ENCODE measurements at regions not wholly inside any gene's neighbourhood (a gene's known extent, or its start where the extent isn't known, plus 50 kb on each side); places are given as distances from the start of the nearest gene placed in this dataset.
"Not testable (repeated sequence)": the region's sequence is repeated elsewhere in the genome, so short reads cannot be mapped to it uniquely, and the experiment has no call there.

DNA sequence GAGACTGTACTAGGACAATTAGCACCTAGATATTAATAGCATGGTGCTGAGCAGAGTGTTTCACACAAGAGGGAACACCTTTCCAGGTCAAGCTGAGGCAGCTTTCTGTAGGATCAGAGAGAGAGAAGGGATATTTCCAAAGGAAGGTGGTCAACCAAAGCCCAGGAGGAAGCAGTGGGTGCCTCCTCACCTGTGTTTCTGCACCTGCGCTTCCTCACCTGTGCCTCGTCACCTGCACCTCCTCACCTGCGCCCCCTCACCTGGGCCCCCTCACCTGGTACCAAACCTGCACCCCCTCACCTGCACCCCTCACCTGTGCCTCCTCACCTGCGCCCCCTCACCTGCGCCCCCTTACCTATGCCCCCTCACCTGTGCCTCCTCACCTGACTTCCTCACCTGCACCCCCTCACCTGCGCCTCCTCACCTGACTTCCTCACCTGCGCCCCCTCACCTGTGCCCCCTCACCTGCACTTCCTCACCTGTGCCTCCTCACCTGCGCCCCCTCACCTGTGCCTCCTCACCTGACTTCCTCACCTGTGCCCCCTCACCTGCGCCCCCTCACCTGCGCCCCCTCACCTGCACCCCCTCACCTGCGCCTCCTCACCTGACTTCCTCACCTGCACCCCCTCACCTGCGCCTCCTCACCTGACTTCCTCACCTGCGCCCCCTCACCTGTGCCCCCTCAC, 67.9 kb downstream of the TTLL2 start:
- DNase-seq = no peak

DNA sequence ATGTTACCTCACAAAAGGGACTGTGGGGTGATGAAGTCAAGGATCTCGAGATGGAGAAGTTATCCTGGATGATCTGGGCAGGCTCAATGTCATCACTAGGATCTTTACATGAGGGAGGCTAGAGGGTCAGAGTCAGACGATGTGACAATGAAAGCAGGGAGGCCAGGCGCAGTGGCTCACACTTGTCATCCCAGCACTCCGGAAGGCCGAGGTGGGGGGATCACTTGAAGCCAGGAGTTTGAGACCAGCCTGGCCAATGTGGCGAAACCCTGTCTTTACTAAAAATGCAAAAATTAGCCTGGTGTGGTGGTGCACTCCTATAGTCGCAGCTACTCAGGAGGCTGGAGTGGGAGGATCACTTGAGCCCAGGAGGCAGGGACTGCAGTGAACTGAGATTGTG, 68.8 kb downstream of the TTLL2 start:
- DNase-seq = no peak

DNA sequence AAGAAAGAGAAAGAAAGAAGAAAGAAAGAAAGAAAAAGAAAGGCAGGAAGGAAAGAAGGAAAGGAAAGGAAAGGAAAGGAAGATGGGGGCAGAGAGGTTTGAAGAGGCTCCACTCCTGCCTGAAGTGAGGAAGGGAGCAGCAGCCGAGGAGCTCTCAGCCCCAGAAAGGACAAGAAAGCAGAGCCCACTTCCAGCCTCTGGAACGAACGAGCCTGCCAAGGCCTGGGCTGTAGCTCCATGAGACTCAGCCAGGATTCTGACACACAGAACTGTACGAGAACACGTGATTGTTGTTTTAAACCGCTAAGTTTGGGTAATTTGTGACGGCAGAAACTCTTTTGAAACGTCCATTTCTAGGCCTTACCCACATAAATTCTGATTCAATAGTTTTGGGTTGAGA, 69.5 kb downstream of the TTLL2 start:
- DNase-seq = no peak

DNA sequence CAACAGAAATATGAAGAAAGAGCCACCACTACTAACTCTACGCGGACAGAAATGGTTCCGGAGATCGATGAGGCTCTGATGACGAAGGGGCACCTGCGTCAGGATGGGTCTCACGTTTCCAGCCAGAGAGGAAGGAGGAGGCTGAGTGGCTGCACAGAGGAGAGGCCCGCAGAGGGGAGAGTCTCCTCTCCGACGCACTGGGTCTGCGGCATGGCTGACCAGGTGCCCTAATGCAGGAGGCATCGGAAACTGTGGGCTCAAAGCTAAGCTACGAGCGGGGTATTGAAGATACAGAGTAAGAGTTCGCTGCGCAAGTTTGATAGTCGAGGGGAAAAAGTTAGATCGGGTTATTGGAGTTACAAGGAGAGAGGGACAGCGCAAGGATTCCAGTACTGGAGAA, 69.9 kb downstream of the TTLL2 start:
- DNase-seq = no peak

DNA sequence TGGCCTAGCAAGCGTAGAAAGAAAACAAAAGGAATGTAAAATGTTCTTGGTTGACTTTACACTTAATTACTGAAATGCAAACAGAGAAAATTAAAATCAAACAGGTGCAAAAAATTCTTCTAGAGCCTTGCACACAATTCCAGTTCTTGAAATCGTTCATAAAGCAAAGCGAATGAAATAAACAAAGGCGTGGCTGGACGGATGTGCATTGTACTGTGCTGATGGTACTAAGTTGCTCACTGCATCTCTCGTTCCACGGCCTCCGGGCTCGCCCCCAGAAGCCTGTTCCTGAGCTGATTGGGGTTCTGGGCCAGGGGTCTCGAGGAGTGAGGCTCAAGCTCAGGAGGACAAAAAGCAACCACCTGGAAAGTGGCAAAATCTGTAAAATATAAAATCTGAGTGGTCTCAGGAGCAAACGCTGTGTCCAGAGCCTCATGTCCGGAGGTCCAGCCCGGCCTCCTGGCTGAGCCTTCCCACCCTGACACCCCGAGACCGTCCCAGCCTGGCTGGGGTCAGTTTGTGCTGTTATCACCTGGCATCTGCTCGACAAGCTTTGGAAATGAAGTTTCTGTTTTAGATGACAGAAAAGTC, 71.3 kb downstream of the TTLL2 start:
- no peak for DNase-seq

DNA sequence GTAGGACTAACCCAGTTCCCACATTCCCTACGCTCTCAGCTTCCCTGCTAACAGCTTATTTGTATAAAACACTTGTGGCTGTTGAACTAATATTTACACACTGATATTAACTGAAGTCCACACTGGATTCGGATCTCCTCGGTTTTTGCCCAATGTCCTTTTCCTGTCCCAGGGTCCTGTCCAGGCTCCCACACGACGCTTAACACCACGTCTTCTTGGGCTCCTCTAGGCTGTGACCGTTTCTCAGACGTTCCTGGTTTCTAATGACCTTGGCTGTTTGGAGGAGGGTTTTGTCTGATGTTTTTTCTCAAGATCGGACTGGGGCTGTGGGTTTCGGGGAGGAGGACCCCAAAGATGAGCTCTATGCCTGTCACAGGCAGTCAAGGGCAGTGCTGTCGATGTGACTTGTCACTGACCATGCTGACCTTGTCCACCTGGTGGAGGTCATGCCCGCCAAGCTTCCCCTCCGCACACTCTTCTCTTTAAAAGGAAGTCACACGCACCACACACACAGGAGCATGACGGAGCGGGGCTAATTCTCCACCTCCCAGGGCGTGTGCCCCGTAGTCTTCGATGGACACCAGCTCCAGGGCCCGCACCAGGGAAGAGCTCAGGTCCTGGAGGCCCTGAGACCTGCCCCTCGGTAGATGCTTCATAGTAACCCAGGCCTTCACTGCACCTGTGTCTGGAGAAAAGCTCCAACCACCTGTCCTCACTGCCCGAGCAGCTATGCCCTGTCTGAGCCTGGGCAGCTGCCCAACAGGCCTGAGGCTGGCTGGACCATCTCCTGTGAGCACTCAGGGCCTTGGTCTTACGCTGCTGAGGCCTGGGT, 72.0 kb downstream of the TTLL2 start:
- DNase-seq = no peak

DNA sequence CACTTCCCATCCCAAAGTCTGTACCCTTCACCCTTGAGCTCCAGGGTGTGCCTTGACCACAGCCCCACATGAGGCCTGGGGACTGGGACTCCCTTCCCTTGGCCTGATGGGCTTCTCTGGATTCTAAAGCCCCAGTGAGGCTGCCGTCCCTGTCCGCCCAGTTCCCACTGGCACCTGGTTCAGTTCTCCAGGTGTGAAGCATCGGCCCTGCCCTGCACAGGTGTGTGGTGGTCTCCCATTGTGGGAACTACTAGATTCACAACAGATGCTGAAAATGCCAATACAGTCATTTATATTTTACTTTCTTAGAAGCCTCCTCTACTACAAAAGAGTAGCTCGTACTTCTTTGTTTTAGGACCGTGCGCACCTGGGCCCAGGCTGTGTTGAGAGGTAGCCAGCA, 72.8 kb downstream of the TTLL2 start:
- DNase-seq = no peak

DNA sequence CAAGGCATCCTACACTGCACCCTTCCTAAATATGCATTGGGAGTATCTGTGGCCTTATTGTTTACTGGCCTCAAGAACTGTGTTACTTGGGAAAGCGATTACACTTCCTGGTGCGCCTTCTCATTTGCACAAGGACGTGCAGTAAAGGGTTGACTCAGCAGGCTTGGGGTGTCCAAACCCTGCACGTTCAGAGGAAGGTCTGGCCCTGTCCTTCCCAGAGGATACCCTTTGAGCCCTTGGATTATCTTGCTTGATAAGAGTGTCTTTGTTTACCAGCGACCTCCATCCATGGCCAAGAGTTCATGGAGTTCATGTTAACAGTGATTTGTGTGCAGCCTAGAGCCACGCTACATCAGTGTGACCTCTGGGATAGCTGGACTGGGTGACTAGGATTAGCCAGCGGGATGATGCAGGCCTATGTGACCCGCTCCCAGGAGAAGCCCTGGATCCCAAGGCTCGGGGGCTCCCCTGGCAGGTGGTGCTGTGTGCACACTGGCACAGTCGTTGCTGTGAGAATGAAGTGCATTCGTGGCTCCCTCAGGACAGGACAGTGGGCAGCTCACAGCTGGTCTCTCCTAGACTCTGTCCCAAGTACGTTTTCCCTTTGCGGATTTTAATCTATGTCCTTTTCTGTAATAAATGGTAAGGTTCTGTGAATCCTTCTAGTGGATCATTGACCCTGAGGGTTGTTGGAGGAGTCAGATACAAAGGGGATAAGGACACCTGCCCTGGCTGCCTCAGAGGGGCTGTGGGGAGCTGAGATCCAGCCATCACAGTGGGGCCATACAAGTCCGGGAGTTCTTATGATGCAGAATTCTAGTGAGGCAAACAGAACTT, 73.5 kb downstream of the TTLL2 start:
- DNase-seq = no peak

DNA sequence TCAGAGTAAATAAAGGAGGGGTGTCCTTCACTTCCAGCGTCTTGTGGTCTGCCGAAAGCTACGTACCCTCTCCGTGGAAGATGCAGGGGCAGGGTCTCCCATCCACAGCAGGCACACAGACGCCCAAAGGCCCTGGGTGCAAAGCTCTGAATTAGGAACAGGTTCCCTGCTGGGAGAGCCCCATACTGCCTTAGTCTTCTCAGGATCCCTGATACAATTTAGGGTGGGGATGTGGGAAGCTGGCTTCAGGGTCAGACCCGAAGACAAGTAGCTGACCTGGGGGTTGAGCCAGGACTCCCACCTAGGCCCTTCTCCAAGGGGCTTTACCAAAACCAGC, 74.1 kb downstream of the TTLL2 start:
- DNase-seq = no peak

DNA sequence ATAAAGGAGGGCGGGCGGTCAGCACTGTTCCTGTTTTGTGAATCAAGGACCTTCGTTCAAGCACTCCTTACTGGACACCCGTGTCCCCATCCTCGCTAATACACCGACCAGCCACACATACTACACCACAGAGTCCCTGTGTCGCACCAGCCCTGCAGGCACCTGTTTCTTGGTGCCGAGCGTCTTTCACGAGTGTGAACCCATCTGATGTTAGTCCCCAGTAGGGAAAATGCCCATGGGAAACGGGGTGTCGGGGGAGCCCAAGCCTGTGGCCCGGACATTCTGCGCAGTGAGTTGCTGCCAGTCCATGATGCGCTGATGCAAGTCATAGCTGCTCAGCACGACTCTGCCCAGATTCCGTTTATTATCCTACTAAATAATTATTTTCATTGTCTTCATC, 74.7 kb downstream of the TTLL2 start:
- DNase-seq = no peak

DNA sequence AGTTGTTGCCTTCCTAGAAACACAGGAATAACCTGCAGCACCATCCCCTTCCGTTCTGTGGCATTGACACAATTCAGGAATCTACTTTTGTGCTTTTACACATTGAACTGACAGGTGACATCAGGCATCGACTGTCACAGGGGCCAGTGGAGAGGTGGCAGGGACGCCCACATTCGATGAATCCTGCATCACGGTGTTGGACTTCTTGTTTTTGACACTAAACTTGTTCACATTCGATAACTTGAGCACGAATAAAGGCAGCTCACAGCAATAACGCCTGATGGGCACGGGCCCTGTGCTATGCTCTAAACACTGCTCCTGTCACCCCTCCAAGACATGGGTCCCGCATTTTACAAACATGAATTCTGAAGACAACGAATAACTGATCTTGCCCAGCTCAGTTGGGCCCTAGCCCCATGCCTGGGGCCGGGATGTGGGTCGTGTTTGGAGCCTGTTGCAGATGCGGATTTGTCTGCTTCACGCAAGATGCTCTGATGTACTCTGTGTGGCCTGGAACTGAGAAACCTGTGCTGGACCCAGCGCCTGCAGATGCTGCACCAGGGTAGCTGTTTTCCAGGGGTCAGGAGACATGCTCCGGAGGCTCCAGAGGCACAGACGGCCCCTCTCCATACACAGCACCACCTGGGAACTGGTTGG, 75.7 kb downstream of the TTLL2 start:
- no peak for DNase-seq

DNA sequence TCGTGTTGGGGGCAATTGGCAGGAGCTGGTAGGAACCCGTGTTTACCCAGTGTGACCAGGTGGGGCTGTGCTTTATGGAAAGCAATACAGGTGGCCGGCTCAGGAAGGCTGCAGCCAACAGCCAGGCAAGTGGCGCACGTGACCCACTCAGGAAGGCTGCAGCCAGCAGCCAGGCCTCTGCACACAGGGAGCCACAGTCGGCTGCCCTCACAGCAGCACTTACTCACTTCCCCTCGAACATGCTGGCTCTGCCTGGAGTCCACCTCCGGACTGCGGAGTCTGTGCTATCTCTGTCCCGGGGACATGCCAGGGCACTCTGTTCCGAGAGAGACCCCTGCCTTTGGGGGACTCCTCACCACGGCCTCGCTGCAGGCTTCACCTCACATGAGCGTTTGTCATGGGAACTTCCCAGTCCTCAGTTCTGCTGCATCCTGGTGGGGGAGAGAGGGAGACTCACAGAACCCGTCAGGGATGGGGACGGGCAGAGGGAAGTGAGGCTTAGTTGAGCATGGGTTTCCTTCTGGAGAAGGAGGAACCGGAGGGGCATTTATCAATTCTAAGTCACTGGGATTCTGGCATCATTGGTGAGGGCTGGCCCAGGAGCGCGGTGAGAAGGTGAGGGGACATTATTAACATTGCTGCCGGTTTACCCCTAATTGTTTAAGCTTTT, 76.8 kb downstream of the TTLL2 start:
- no peak for DNase-seq

DNA sequence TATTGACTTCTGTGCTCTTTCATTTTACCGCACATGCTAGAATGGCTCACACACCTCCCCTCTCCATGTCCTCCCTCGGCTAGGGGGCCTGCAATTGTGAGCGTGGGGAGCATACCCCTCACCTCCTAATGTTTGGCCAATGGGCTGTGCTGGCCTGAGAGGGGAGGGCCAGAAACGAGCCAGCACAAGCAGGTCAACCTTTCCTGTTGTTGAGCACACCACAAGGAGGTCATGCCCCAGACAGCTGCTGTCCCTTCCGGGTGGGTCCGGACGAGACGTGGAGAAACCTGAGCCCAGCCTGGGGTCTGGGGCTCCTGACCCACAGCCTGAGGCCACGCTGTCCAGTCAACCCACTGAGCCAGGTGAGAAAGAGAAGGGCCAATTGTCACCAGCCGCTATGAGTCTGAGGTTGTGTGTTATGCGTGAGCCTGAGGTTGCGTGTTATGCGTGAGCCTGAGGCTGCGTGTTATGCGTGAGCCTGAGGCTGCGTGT, 77.4 kb downstream of the TTLL2 start:
- no peak for DNase-seq

DNA sequence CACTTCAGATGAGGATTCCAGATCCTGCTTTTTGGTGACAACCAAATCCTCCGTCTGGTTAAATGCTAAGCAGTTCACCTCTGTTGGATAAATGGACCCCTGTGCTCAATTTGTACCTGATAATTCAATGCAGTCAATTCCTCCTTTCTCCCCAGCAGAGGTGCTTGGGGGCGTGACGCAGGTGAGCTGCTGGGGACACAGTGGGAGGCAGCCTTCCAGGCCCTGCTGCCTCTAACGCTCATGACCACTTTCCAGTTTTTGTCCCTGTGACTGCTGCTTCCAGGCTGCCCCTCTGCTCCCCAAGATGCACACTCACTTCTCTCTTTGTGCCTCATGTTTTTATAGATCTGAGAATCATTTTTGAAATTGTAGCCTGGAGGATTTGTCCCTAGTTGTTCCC, 78.5 kb downstream of the TTLL2 start:
- DNase-seq = no peak

DNA sequence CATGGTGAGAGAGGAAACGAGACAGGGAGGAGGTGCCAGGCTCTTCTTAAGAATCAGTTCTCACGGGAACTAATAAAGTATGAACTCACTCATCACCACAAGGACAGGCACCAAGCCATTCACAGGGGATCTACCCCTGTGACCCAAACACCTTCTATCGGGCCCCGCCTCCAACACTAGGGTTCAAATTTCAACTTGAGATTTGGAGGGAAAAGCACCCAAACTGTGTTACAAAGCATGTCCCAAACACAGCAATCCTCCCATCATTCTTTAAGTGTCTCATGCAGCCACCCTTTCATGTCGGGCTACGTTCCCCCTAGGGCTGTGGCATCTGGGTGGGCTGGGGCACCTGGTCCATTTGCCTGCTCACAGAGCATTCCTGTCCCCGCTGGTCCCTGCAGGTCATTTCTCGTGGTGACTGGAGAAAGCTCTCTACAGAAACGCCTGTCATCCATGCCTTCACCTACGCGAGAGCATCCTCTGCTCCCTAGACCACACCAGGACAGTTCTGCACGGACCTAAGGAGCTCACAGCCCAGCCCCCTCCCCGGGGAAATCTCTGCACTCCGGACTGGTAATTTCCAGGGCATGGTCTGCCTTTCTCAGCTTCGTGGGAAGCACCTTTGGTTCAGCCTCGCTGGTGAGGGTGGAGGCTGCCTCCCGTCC, 79.6 kb downstream of the TTLL2 start:
- no peak for DNase-seq

DNA sequence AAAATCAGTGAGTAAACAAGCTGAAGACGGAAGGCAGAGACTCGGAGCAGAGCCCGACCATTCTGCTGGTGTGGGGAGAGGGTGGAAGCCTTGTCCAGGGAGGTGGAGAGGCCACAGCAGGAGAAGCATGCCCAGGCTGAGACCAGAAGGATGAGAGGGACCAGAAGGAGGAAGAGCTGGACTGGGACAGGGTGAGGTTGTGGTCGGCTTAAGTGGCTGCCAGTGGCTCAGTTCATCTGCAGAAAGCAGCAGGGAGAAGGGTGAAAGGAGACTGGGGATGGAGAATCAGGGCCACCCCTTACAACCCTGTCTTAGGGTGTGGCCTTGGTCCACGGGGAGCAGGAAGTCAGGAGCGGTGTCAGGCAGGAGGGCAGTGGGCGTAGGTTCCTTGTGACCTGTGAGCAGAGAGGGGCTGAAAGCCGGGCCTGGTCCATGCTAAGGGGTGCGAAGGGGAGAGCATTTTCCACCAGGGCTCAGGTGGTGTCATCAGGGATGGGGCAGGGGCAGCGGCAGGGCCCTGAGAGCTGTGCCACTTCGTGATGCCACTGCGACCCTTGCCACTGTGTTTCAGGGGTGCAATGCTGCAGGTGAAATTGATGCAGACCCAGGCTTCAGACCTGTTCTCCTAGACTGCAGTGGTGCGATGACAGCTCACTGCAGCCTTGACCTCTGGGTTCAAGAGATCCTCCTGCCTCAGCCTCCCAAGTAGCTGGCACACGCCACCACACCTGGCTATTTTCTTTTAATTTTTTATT, 81.1 kb downstream of the TTLL2 start:
- DNase-seq = no peak

DNA sequence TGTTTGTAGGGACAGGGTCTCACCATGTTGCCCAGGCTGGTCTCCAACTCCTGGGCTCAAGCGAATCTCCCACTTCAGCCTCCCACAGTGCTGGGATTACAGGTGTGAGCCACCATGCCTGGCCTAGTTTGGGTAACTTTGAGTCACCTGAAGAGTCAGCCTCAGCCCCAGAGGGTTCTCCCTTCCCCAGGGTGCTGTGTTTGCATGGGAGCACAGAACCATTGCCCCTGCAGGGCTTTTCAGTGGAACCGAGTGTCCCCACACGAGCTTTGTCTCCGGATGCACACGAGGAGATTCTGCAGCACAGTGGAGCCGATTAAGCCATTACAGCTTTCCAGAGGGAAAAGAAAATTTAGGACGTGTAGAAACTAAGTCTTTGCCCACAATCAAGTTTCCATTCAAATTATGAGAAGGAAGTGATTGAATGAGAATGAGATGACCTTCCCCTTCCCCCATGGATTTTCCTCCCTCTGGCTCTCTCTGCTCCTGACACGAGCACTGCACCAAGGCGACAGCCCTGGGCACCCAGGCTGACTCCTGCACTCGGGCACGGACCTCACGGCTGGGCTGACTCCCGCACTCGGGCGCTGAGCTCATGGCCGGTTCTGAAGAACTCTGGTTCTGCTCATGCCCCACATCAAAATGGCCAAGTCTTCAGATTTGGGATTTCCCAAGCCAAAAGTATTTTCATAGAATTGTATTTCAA, 81.8 kb downstream of the TTLL2 start:
- not testable (repeated sequence) for DNase-seq

DNA sequence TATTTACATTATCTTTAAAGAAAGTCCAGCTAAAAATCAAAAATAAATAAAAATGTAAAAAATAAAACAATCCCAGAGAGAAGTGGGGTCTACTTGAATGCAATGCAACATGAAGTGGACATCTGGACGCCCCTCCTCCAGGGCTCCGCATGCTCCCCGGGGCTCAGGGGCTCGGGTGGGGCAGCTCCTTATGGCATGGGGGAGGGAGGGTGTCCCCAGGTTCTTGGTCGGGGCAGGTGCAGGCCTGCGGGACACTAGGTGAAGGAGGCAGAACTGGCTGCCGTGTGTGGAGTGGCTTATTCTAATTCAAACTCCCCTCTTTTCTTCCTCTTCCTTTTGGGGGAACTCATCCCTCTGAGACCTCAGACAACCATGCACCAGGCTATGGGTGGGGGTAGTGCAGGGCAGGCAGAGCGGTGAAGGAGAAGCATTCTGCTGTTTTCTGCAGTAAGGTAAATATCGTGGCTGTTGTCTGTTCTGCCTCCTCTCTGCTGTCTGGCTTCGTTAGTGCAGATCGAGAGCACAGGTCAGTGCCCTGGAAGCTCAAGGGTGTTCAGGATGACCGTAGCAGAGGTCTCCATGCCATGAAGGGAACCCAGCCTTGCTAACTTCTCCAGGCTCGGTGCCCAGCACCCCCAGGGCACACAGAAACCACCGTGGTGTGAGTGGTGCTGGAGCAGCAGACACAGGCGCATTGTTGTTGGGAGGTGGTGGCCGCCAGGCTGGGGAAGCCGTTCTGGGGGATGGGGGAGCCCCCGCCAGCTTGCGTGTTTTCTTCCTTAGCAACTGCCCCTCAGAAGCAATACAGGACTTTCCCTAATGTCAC, 82.6 kb downstream of the TTLL2 start:
- DNase-seq = no peak
